ENCODE measurements at regions not wholly inside any gene's neighbourhood (a gene's known extent, or its start where the extent isn't known, plus 50 kb on each side); places are given as distances from the start of the nearest gene placed in this dataset.

DNA sequence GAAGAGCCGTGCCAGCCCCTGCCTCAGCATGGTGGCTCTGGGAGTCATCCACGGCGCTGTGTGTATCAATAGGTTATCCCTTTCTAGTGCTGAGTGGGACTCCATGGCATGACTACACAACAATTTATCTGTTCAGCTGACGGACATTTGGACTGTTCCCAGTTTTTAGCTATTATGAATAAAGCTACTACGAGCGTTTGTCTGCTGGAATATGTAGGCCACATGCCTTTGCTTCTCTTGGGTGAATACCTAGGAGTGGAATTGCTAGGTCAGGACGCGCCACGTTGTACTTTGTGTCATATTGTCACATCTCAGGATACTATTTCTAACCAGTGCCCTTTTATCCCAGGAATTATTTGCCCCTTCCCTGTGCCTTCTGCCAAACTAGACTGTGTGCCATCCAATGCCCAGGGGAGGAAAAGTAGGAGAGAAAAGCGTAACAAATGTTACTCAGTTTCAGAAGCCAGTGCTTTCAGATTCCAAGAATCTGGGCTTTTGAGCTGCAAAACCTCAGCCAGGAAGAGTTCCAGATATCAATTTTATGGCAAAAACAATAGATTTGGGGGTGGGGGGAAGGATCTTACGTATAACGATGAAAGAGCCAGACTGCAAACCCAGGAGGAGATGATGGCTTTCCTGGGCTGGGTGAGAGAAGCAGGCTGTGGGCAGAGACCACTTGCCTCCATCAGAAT lies 62.5 kb upstream of the NCOR2 start:
- no peak for DNase-seq (ENCODE audit: low spot score)

DNA sequence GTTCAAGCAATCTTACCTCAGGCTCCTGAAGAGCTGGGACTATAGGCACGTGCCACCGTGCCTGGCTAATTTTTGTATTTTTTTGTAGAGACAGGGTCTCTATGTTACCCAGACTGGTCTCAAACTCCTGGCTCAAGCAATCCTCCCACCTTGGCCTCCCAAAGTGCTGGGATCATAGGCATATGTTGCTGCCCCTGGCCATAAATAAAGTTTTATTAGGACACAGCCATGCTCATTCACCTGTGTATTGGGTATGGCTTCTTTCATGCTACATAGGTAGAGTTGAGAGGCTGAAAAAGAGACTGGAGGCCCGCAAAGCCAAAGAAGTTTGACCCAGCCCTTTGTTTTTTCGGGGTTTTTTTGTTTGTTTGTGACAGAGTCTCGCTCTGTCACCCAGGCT lies 61.7 kb upstream of the NCOR2 start:
- DNase-seq (ENCODE audit: low spot score) = no peak

DNA sequence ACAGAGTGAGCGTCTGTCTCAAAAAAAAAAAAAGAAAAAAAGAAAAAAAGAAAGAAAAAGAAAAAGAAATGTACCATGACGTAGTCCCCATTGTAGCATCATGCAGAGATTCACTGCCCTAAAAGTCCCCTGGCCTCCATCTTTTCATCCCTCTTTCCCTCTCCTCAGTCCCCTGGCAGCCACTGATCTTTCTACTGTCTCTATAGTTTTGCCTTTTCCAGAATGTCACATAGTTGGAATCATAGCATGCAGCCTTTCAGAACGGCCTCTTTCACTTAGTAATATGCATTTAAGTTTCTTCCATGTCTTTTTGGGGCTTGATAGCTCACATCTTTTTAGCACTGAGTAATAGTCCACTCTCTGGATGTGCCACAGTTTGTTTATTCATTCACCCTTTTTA lies 60.5 kb upstream of the NCOR2 start:
- no peak for DNase-seq (ENCODE audit: low spot score)

DNA sequence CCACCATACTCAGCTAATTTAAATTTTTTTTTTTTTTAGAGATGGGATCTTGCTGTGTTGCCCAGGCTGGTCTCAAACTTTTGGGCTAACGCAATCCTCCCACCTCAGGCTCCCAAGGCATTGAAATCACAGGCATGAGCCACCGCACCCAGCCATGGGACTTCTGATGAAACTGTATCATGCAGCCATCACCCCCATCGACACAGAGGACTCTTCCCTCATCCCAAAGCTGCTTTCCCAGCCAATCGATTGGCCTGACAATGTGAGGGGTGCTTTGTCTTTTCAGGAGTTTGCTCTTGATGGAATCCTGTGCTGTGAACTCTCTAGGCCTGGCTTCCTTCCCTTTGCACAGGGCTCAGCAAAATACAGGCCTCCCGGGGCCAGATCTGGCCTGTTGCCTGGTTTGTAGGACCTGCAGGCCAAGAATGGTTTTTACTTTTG lies 59.6 kb upstream of the NCOR2 start:
- peak; percentile 62 for DNase-seq (ENCODE audit: low spot score)

DNA sequence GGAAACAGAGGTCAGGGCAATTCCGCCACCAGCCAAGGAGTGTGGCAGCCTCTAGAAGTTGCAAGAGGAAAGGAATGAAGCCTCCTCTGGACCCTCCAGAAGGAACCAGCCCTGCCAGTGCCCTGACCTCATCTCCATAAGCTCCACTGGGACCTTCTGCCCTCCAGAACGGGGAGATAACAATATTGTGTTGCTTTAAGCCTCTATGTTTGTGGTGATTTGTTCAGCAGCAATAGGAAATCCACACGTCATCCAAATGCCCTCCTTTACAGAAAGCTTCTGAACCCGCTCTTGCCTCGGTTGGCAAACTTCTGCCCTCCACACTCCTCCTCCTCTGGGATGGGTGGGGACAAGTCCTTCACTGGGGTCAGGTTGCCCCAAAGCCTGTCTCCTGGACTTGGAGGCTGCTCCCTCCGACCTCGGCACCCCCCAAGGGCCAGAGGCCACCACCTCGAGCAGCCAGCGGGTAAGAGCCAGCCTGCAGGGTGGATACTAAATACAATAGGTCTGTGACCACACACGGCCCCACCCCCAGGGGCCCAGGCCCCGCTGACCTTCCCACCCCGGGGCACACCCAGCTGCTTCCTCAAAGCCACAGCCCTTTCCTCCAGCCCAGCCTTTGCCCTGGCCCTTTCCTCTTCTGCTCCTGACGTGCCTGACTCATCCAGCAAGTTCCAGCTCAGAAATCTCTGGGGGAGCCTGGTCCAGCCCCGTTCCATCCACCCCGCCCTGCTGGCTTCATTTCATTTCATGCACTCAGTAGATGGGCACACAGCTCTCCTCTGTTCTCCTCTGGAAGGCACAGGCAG lies 58.7 kb upstream of the NCOR2 start:
- peak; percentile 93 for DNase-seq (ENCODE audit: low spot score)

DNA sequence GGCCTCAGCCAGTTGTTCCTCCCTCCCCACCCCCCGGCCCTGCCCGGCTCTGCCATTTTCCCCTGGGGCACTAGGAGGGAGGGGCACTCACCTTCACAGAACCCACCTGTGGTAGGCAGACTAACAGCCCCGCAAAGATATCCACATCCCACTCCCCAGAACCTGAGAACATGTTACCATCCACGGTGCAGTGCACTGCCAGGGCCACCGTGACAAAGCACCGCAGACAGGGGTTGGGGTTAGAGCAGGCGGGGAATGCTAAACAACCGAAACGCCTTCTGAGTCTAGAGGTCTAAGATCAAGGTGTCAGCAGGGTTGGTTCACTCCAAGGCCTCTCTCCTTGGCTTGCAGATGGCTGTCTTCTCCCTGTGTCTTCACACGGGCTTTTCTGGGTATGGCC lies 57.4 kb upstream of the NCOR2 start:
- no peak for DNase-seq (ENCODE audit: low spot score)

DNA sequence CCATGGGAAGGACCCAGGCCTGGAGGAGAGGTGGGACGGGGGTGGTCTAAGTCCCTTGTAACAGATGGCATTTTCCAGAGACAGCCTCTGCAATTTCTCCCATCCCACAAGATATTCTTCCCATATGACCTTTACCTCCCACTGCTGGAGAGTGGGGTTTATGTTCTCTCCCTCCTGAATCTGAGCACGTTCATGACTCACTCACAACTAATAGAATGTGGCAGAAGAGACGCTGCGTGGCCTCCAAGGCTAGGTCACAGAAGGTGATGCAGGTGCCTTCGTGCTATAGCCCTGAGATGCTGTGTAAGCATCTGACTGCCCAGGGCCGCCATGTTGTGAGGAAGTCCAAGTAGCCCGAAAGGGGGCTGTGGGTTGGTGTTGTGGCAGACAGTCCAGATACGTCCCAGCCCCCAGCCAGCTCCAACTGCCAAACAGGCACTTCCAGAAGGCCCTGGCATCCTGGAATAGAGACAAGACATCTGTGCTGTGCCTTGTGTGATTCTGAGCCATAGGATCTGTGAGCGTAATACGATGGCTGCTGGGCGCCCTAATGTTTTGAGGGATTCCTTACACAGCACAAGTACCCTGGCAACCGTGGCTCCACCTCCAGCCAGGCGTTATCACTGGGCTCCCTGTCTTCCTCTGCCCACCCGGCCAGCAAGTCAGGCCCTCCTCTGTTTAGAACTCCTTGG lies 56.1 kb upstream of the NCOR2 start:
- no peak for DNase-seq (ENCODE audit: low spot score)

DNA sequence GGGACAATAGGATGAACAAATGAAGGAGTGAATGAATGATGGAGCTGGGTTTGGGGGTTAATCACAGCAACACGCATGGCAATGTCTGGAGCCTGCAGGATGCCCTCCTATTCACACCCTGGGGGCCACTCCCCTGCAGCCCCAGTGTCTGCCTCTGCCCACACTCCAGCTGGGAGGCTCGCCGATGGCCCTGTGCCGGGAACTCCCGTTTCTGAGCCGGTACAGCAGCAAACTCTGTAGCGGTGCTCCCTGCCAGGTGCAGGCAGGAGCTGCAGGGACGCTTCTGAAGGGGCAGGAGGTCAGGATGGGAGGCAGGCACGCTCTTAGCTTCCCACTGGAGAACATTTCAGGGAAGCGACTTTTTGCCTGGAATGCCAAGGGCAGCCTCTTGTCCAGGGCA lies 55.4 kb upstream of the NCOR2 start:
- no peak for DNase-seq (ENCODE audit: low spot score)

DNA sequence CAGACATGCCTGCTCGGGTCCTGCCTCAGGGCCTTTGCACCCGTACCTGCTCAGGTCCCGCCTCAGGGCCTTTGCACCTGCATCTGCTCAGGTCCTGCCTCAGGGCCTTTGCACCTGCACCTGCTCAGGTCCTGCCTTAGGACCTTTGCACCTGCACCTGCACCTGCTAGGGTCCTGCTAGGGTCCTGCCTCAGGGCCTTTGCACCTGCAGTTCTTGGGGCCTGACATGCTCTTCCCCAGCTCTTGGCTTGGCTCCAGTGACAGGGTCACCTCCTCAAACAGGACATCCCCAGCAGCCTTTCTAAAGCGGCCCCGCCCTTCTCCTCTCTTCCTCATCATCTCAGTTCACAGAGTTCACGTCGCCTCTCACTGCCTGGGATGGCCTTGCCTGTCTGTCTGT lies 54.9 kb upstream of the NCOR2 start:
- DNase-seq (ENCODE audit: low spot score) = no peak

DNA sequence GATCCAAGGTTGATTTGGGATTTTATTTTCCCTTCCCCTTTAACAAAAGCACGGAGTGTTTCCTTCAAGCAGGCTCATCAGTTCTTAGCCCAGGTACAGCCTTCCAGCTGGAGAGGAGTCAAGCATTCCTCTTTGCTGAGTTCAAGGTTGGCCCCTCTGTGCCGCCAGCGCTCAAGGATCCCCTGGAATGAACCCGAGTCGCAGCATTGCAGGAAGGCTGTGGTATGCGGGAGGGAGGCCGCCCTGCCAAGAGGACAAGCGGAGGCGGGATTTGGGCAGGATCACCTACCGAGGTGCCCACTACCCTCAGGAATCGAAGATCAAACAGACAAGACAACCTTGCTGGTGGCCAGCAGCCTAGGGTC lies 53.9 kb upstream of the NCOR2 start:
- DNase-seq (ENCODE audit: low spot score) = peak; percentile 92

DNA sequence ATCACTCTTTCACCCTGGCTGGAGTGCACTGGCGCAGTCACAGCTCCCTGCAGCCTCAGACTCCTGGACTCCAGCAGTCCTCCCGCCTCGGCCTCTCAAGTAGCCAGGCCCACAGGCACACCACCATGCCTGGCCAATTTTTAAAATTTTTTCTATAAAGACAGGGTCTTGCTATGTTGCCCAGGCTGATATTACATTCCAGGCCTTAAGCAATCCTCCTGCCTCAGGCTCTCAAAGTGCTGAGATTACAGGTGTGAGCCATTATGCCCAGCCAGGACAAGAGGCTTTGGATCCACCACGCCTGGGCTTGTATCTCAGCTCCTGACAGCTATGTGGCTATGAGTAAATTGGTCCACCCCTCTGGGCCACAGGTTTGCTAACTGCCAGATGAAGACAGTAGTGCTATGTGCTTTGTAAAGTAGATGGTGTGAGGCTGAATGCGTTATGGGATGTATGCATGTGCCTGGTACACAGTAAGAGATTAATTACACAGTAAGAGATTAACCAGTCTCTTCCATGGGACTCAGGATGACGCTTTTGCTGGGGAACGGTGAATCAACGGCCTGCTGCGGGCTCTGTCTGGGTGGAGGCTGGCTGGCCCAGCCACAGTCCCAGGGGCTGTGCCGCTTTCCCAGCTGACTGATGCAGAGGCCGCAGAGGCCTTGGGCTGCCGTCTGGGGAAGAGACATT lies 53.3 kb upstream of the NCOR2 start:
- peak; percentile 87 for DNase-seq (ENCODE audit: low spot score)

DNA sequence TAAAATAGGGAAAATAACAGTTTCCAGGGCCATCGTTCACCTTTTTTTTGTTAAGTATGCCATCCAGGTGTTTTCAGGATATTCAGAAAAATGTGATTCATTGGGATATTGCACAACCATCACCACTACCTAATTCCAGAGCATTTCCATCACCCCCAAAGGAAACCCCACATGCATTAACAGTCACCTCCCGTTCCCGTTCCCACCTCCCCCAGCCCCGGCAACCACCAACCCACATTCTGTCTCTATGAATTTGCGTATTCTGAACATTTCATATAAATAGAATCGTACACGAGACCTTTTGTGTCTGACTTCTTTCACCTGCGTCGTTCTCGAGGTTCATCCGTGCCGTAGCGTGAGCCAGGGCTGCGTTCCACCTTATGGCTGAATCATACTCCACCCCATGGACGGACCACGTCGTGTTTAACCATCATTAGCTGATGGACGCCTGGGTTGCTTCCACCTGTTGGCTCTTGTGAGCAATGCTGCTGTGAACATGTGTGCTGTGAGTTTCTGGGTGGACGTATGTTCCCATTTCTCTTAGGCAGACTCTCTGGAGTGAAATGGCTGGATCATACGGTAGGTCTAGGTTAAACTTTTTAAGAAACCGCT lies 51.0 kb upstream of the NCOR2 start:
- no peak for DNase-seq (ENCODE audit: low spot score)

DNA sequence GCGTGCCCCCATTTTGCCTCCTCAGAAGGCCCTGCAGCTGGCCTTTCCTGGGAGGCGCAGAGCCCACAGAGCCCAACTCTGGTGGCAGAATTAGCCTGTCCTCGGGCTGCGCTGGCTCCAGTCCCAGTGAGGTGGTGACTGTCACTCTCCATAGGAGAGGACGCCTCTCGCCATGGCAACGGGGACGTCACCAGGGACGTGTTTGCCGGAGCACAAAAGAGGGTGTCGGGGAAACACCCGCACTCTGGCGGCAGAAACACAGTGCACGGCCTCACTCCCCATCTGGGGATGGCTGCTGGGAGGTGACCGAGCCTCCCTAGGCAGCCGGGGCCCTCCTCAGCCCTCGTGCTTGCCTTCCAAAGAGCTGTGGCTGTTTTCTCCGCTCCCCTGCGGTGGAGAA lies 50.2 kb upstream of the NCOR2 start:
- no peak for DNase-seq (ENCODE audit: low spot score)

Data from GM03348 (cell line).